H9 (cell line): ENCODE measurements at regions not wholly inside any gene's neighbourhood (a gene's known extent, or its start where the extent isn't known, plus 50 kb on each side); places are given as distances from the start of the nearest gene placed in this dataset.

ENCODE experiments used
- DNase-seq: peaks from one replicate; pipeline ENCODE4 v3.0.0-alpha.2; 2017
- H2AFZ ChIP-seq: one replicate; pipeline ENCODE4 v1.6.1; 2013; ENCODE audit warnings: mild to moderate bottlenecking, low read length, control low read depth, moderate library complexity
- H2AK5ac ChIP-seq: 2 replicates; pipeline ENCODE4 v1.6.1; 2013; ENCODE audit warnings: low read length, control low read depth, mixed read lengths; ENCODE audit not compliant: insufficient read length
- H2BK120ac ChIP-seq: one replicate; pipeline ENCODE4 v1.6.1; 2013; ENCODE audit warnings: low read depth, mild to moderate bottlenecking, low read length, control low read depth, inconsistent platforms; ENCODE audit not compliant: poor library complexity, severe bottlenecking
- H2BK12ac ChIP-seq: 2 replicates; pipeline ENCODE4 v1.6.1; 2013; ENCODE audit warnings: low read length, control low read depth, mixed read lengths, low read depth; ENCODE audit not compliant: insufficient read length
- H2BK15ac ChIP-seq: 2 replicates; pipeline ENCODE4 v1.6.1; 2013; ENCODE audit warnings: low read depth, low read length, control low read depth
- H2BK20ac ChIP-seq: one replicate; pipeline ENCODE4 v1.6.1; 2013; ENCODE audit warnings: low read depth, mild to moderate bottlenecking, low read length, control low read depth, inconsistent platforms; ENCODE audit not compliant: poor library complexity, severe bottlenecking
- H2BK5ac ChIP-seq: 2 replicates; pipeline ENCODE4 v1.6.1; 2013; ENCODE audit warnings: low read length, control low read depth, mixed read lengths; ENCODE audit not compliant: insufficient read length
- H3K14ac ChIP-seq: 2 replicates; pipeline ENCODE4 v1.6.1; 2013; ENCODE audit warnings: low read length, control low read depth; ENCODE audit not compliant: insufficient read depth
- H3K18ac ChIP-seq: 2 replicates; pipeline ENCODE4 v1.6.1; 2013; ENCODE audit warnings: low read depth, mild to moderate bottlenecking, mixed read lengths, low read length, control low read depth; ENCODE audit not compliant: insufficient read length
- H3K23ac ChIP-seq: 2 replicates; pipeline ENCODE4 v1.6.1; 2013; ENCODE audit warnings: low read length, control low read depth, mixed read lengths, low read depth; ENCODE audit not compliant: insufficient read length
- H3K23me2 ChIP-seq: 2 replicates; pipeline ENCODE4 v1.6.1; 2013; ENCODE audit warnings: low read depth, mild to moderate bottlenecking, mixed read lengths, low read length, control low read depth; ENCODE audit not compliant: insufficient read length, poor library complexity, severe bottlenecking
- H3K27ac ChIP-seq: 2 replicates; pipeline ENCODE4 v1.5.1; 2013; ENCODE audit warnings: low read length, control low read depth, mixed read lengths, low read depth; ENCODE audit not compliant: insufficient read length
- H3K27me3 ChIP-seq: 2 replicates; pipeline ENCODE4 v1.6.1; 2013; ENCODE audit warnings: low read length, control low read depth, inconsistent platforms; ENCODE audit not compliant: insufficient read depth
- H3K4ac ChIP-seq: 2 replicates; pipeline ENCODE4 v1.6.1; 2013; ENCODE audit warnings: low read depth, mild to moderate bottlenecking, control low read depth, inconsistent platforms, low read length, moderate library complexity
- H3K4me1 ChIP-seq: 2 replicates; pipeline ENCODE4 v1.6.1; 2013; ENCODE audit warnings: low read length, control low read depth, inconsistent platforms; ENCODE audit not compliant: insufficient read depth
- H3K4me2 ChIP-seq: 2 replicates; pipeline ENCODE4 v1.6.1; 2013; ENCODE audit warnings: low read length, control low read depth, mixed read lengths; ENCODE audit not compliant: insufficient read length, insufficient read depth
- H3K56ac ChIP-seq: 2 replicates; pipeline ENCODE4 v1.6.1; 2013; ENCODE audit warnings: low read depth, mild to moderate bottlenecking, mixed read lengths, low read length, control low read depth; ENCODE audit not compliant: insufficient read length
- H3K79me1 ChIP-seq: 2 replicates; pipeline ENCODE4 v1.6.1; 2013; ENCODE audit warnings: low read depth, mild to moderate bottlenecking, moderate library complexity, low read length, control low read depth, inconsistent platforms; ENCODE audit not compliant: insufficient read depth, poor library complexity, severe bottlenecking
- H3K79me2 ChIP-seq: 2 replicates; pipeline ENCODE4 v1.6.1; 2013; ENCODE audit warnings: low read length, control low read depth, inconsistent platforms; ENCODE audit not compliant: insufficient read depth
- H3K9ac ChIP-seq: 2 replicates; pipeline ENCODE4 v1.6.1; 2013; ENCODE audit warnings: low read length, control low read depth, mixed read lengths; ENCODE audit not compliant: insufficient read length; ENCODE audit errors: extremely low read depth
- H3K9me3 ChIP-seq: one replicate; pipeline ENCODE4 v1.6.1; 2013; ENCODE audit warnings: low read depth, low read length, inconsistent platforms; ENCODE audit not compliant: control insufficient read depth
- H3T11ph ChIP-seq: one replicate; pipeline ENCODE4 v1.6.1; 2013; ENCODE audit warnings: mild to moderate bottlenecking, low read length, control low read depth, inconsistent platforms
- H4K20me1 ChIP-seq: one replicate; pipeline ENCODE4 v1.6.1; 2013; ENCODE audit not compliant: control insufficient read depth, insufficient read length, insufficient read depth
- H4K5ac ChIP-seq: 2 replicates; pipeline ENCODE4 v1.6.1; 2013; ENCODE audit warnings: low read depth, mild to moderate bottlenecking, mixed read lengths, low read length, control low read depth; ENCODE audit not compliant: insufficient read length
- H4K8ac ChIP-seq: replicated peaks from 2 replicates; pipeline ENCODE4 v1.6.1; 2013; ENCODE audit warnings: low read length, control low read depth, mixed read lengths, low read depth; ENCODE audit not compliant: insufficient read length
- H4K91ac ChIP-seq: 2 replicates; pipeline ENCODE4 v1.6.1; 2013; ENCODE audit warnings: low read depth, mild to moderate bottlenecking, moderate library complexity, mixed read lengths, low read length, control low read depth; ENCODE audit not compliant: insufficient read length
- H3K27ac Mint-ChIP-seq, 3 experiments: 2 replicates in 2 of 3; 3 replicates in 1 of 3; pipeline ENCODE4 v1.8.0; 2020 to 2021; ENCODE audit warnings: mixed read lengths in 3 of 3, mild to moderate bottlenecking in 1 of 3, moderate library complexity in 1 of 3
- H3K27me3 Mint-ChIP-seq: 2 replicates; pipeline ENCODE4 v1.8.0; 2021; ENCODE audit warnings: low read depth, mild to moderate bottlenecking, moderate library complexity, mixed read lengths
- H3K36me3 Mint-ChIP-seq, 3 experiments: 2 replicates in 2 of 3; 3 replicates in 1 of 3; pipeline ENCODE4 v1.8.0; 2020 to 2021; ENCODE audit warnings: low read depth in 3 of 3, mixed read lengths in 3 of 3; ENCODE audit not compliant: insufficient read depth in 1 of 3
- H3K4me1 Mint-ChIP-seq, 2 experiments: 2 replicates each; pipeline ENCODE4 v1.8.0; 2020; ENCODE audit warnings: mixed read lengths in 2 of 2
- H3K4me3 Mint-ChIP-seq, 2 experiments: 2 replicates in 1 of 2; 3 replicates in 1 of 2; pipeline ENCODE4 v1.8.0; 2020 to 2021; ENCODE audit warnings: mild to moderate bottlenecking in 2 of 2, mixed read lengths in 2 of 2, moderate library complexity in 1 of 2
- H3K9me3 Mint-ChIP-seq, 2 experiments: 2 replicates in 1 of 2; 3 replicates in 1 of 2; pipeline ENCODE4 v1.8.0; 2020; ENCODE audit warnings: mild to moderate bottlenecking in 2 of 2, mixed read lengths in 2 of 2, moderate library complexity in 1 of 2
- CTCF ChIP-seq: fragments of 200-600 bp; sonication (generic); conservative IDR thresholded peaks from 3 replicates; pipeline ENCODE4 v1.8.0; 2021; ENCODE audit warnings: antibody characterized with exemption, mild to moderate bottlenecking
- WGBS: extraction: QIAGEN DNeasy Blood & Tissue Kit; methylation state at CpG from one replicate; pipeline ENCODE4 v1.1.7; 2013; ENCODE audit warnings: missing lambda C conversion rate, low lambda C conversion rate, mixed read lengths; ENCODE audit not compliant: insufficient read length; ENCODE audit errors: extremely low coverage; 5-methylcytosine and 5-hydroxymethylcytosine counted together

- peaks cover 54% of the 10 kb centered on the region for H3K27me3 Mint-ChIP-seq
- H2AK5ac ChIP-seq, result no peak overlapping the region
- H3K9me3 Mint-ChIP-seq, result peaks cover 52% of the 10 kb centered on the region in 2 experiments
- H3K4me3 Mint-ChIP-seq, result peak overlapping the region; percentile 69 to 78
- no peak overlapping the region for H3K9ac ChIP-seq
- H3K4ac ChIP-seq, result no peak overlapping the region; the same call in 1 of the 2 replicates
- no peak overlapping the region for H2BK20ac ChIP-seq
- H4K91ac ChIP-seq, result no peak overlapping the region
- H3K79me1 ChIP-seq, result no peaks in the 10 kb centered on the region
- no peak overlapping the region for H2BK12ac ChIP-seq
- H4K5ac ChIP-seq, result no peak overlapping the region
- H3K4me1 ChIP-seq, result no peaks in the 10 kb centered on the region; the same call in none of the 2 replicates
- H3K27ac ChIP-seq, result no peak overlapping the region
- no peak overlapping the region for H2AFZ ChIP-seq
- peak; percentile 52 for DNase-seq
- H4K20me1 ChIP-seq, result no peaks in the 10 kb centered on the region
- no CpG with 5 or more reads among the region's 14 CpGs for WGBS
- no peak overlapping the region for H2BK120ac ChIP-seq
- TF ChIP-seq CTCF, result peak; percentile 13; the same call in 1 of the 3 replicates
- H3K79me2 ChIP-seq, result no peaks in the 10 kb centered on the region
- H3K4me2 ChIP-seq, result peak overlapping the region; percentile 94
- no peak overlapping the region for H3T11ph ChIP-seq
- no peak overlapping the region for H2BK15ac ChIP-seq
- H3K36me3 Mint-ChIP-seq, result peaks cover 4 to 9% (median 7%) of the 10 kb centered on the region in 3 experiments; a peak in 6 of 7 replicates
- H3K23ac ChIP-seq, result no peak overlapping the region
- H2BK5ac ChIP-seq, result no peak overlapping the region
- H4K8ac ChIP-seq, result no peak overlapping the region
- no peaks in the 10 kb centered on the region for H3K9me3 ChIP-seq
- H3K27ac Mint-ChIP-seq, result peak overlapping the region in 2 of 3 experiments; percentile 51 to 80; a peak in 1 of 7 replicates
- H3K27me3 ChIP-seq, result peaks cover 15% of the 10 kb centered on the region; the same call in 1 of the 2 replicates
- no peak overlapping the region for H3K18ac ChIP-seq
- H3K4me1 Mint-ChIP-seq, result peaks cover 20 to 21% of the 10 kb centered on the region in 2 experiments
- H3K14ac ChIP-seq, result no peak overlapping the region
- H3K56ac ChIP-seq, result peak overlapping the region; percentile 30
- peaks cover 26% of the 10 kb centered on the region for H3K23me2 ChIP-seq
Observed at GRCh38 chrX:40177117-40177430, 79.3 kb upstream of the BCOR start.
